ENCODE measurements at regions not wholly inside any gene's neighbourhood (a gene's known extent, or its start where the extent isn't known, plus 50 kb on each side); places are given as distances from the start of the nearest gene placed in this dataset.

- Histone ChIP-seq H3K4me1 (ENCODE audit: control insufficient read depth, insufficient read depth, low read length) (no peaks in the 10 kb centered on the region), H3K36me3 (ENCODE audit: control insufficient read depth, insufficient read depth, low read length) (no peaks in the 10 kb centered on the region), H3K9ac (ENCODE audit: low read depth, low read length) (no peak overlapping the region), H3K27me3 (ENCODE audit: control insufficient read depth, insufficient read depth, low read length) (no peaks in the 10 kb centered on the region), H3K4me3 (ENCODE audit: low read depth, low read length) (no peak overlapping the region), H3K9me3 (ENCODE audit: control insufficient read depth, insufficient read depth, low read length) (no peaks in the 10 kb centered on the region)
These were observed 182.5 kb downstream of the PHETA1 start for GRCh38 chr12:111186347-111186746.

GRCh38 chr12:111185889-111186227 is 183.0 kb downstream of the PHETA1 start:
- Histone ChIP-seq H3K9me3 (ENCODE audit: control insufficient read depth, insufficient read depth, low read length) (no peaks in the 10 kb centered on the region), H3K36me3 (ENCODE audit: control insufficient read depth, insufficient read depth, low read length) (no peaks in the 10 kb centered on the region), H3K4me1 (ENCODE audit: control insufficient read depth, insufficient read depth, low read length) (no peaks in the 10 kb centered on the region), H3K9ac (ENCODE audit: low read depth, low read length) (peak overlapping the region; percentile 24), H3K27me3 (ENCODE audit: control insufficient read depth, insufficient read depth, low read length) (no peaks in the 10 kb centered on the region), H3K4me3 (ENCODE audit: low read depth, low read length) (no peak overlapping the region)

GRCh38 chr12:111185206-111185888 is 183.5 kb downstream of the PHETA1 start:
- Histone ChIP-seq H3K27me3 (ENCODE audit: control insufficient read depth, insufficient read depth, low read length) (no peaks in the 10 kb centered on the region), H3K9me3 (ENCODE audit: control insufficient read depth, insufficient read depth, low read length) (no peaks in the 10 kb centered on the region), H3K9ac (ENCODE audit: low read depth, low read length) (peak overlapping the region; percentile 24), H3K36me3 (ENCODE audit: control insufficient read depth, insufficient read depth, low read length) (no peaks in the 10 kb centered on the region), H3K4me1 (ENCODE audit: control insufficient read depth, insufficient read depth, low read length) (no peaks in the 10 kb centered on the region), H3K4me3 (ENCODE audit: low read depth, low read length) (no peak overlapping the region)

- no peaks in the 10 kb centered on the region for H3K36me3 ChIP-seq (ENCODE audit: control insufficient read depth, insufficient read depth, low read length)
- H3K4me1 ChIP-seq (ENCODE audit: control insufficient read depth, insufficient read depth, low read length), result no peaks in the 10 kb centered on the region
- no peak overlapping the region for H3K9ac ChIP-seq (ENCODE audit: low read depth, low read length)
- no peaks in the 10 kb centered on the region for H3K27me3 ChIP-seq (ENCODE audit: control insufficient read depth, insufficient read depth, low read length)
- H3K9me3 ChIP-seq (ENCODE audit: control insufficient read depth, insufficient read depth, low read length), result no peaks in the 10 kb centered on the region
- no peak overlapping the region for H3K4me3 ChIP-seq (ENCODE audit: low read depth, low read length)
These were observed 184.7 kb downstream of the PHETA1 start for GRCh38 chr12:111184161-111184560.

DNA sequence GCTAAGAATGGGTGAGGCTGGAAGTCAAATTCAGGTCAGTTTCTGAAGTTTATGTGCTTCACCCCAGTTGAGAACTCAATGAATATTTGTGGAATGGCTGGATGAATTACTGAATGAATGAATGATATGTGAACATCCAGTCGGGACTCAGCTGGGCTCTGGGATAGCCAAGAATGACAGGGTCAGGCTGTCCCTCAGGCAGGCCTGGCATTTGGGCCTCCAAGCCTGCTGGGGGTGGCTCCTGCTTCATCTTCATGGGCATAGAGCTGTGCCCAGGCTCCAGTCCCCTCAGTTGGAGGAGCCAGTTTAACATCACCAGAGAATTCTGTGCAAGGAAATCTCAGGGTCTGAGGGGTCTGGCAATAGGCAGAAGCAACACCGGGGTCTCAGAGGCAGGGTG is 185.8 kb downstream of the PHETA1 start:
- Histone ChIP-seq H3K9ac (ENCODE audit: low read depth, low read length) (no peak overlapping the region), H3K9me3 (ENCODE audit: control insufficient read depth, insufficient read depth, low read length) (no peaks in the 10 kb centered on the region), H3K36me3 (ENCODE audit: control insufficient read depth, insufficient read depth, low read length) (no peaks in the 10 kb centered on the region), H3K27me3 (ENCODE audit: control insufficient read depth, insufficient read depth, low read length) (no peaks in the 10 kb centered on the region), H3K4me3 (ENCODE audit: low read depth, low read length) (no peak overlapping the region), H3K4me1 (ENCODE audit: control insufficient read depth, insufficient read depth, low read length) (no peaks in the 10 kb centered on the region)

DNA sequence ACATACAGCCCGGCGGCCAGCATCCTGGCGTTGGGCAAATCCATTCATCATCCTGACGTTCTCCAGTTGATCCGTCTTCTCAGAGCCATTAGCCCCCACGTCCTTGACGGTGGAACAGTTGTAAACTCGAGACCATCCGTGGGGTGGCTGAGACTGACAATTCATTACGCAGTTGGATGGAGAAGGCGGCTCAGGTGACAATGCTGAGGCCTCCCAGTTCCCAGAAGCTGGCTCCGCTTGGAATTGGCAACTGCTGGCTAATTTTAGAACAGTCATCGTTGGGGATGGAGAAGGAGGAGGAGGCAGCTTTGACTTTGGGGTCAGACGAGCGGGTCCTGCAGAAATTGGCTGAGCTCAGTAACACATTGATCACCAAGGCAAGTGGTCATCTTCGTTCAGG is 186.5 kb downstream of the PHETA1 start:
- no peaks in the 10 kb centered on the region for H3K36me3 ChIP-seq (ENCODE audit: control insufficient read depth, insufficient read depth, low read length)
- H3K4me1 ChIP-seq (ENCODE audit: control insufficient read depth, insufficient read depth, low read length), result no peaks in the 10 kb centered on the region
- H3K9me3 ChIP-seq (ENCODE audit: control insufficient read depth, insufficient read depth, low read length), result no peaks in the 10 kb centered on the region
- no peaks in the 10 kb centered on the region for H3K27me3 ChIP-seq (ENCODE audit: control insufficient read depth, insufficient read depth, low read length)
- no peak overlapping the region for H3K4me3 ChIP-seq (ENCODE audit: low read depth, low read length)
- H3K9ac ChIP-seq (ENCODE audit: low read depth, low read length), result no peak overlapping the region

GRCh38 chr12:111181143-111181726 is 187.7 kb downstream of the PHETA1 start:
- Histone ChIP-seq H3K4me1 (ENCODE audit: control insufficient read depth, insufficient read depth, low read length) (no peaks in the 10 kb centered on the region), H3K9ac (ENCODE audit: low read depth, low read length) (no peak overlapping the region), H3K27me3 (ENCODE audit: control insufficient read depth, insufficient read depth, low read length) (no peaks in the 10 kb centered on the region), H3K4me3 (ENCODE audit: low read depth, low read length) (no peak overlapping the region), H3K36me3 (ENCODE audit: control insufficient read depth, insufficient read depth, low read length) (no peaks in the 10 kb centered on the region), H3K9me3 (ENCODE audit: control insufficient read depth, insufficient read depth, low read length) (no peaks in the 10 kb centered on the region)

GRCh38 chr12:111180426-111181142 is 188.3 kb downstream of the PHETA1 start:
- no peaks in the 10 kb centered on the region for H3K27me3 ChIP-seq (ENCODE audit: control insufficient read depth, insufficient read depth, low read length)
- H3K9me3 ChIP-seq (ENCODE audit: control insufficient read depth, insufficient read depth, low read length), result no peaks in the 10 kb centered on the region
- no peak overlapping the region for H3K9ac ChIP-seq (ENCODE audit: low read depth, low read length)
- no peaks in the 10 kb centered on the region for H3K36me3 ChIP-seq (ENCODE audit: control insufficient read depth, insufficient read depth, low read length)
- H3K4me1 ChIP-seq (ENCODE audit: control insufficient read depth, insufficient read depth, low read length), result no peaks in the 10 kb centered on the region
- no peak overlapping the region for H3K4me3 ChIP-seq (ENCODE audit: low read depth, low read length)

- Histone ChIP-seq H3K4me3 (ENCODE audit: low read depth, low read length) (no peak overlapping the region), H3K36me3 (ENCODE audit: control insufficient read depth, insufficient read depth, low read length) (no peaks in the 10 kb centered on the region), H3K4me1 (ENCODE audit: control insufficient read depth, insufficient read depth, low read length) (no peaks in the 10 kb centered on the region), H3K9ac (ENCODE audit: low read depth, low read length) (no peak overlapping the region), H3K27me3 (ENCODE audit: control insufficient read depth, insufficient read depth, low read length) (no peaks in the 10 kb centered on the region), H3K9me3 (ENCODE audit: control insufficient read depth, insufficient read depth, low read length) (no peaks in the 10 kb centered on the region)
These were observed 190.5 kb downstream of the PHETA1 start for GRCh38 chr12:111178181-111179081.

DNA sequence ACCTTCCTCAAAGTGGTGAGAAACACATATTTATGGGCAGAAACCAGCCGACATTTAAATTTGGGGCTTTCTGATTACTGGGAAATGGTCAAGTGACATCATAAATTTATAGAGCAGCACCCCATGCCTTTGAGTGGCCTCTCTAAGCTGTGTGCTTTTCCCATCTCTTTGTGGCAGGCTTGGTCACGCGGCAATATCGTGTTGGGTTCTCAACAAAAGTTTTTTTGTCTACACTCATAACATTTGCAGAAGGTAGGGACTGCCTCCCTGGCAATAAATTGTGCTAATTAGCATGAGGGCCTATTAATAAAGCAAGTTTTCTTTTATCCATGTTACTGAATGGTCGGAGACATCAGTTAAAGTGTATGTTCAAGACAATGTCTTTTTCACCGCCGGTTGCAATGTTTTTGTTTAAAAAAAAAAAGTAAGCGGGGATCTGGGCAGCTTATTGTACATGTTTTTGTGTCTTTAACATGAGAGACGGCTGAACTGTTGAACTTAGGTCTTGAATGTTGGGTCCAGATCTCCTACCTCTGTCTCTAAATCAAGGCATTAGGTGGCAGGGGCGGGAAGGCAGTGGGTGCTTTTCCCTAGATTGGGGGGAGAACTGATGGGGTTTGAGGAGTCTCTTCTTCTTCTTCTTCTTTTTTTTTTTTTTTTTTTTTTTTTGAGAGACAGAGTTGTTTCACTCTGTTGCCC is 193.3 kb downstream of the PHETA1 start:
- Histone ChIP-seq H3K4me1 (ENCODE audit: control insufficient read depth, insufficient read depth, low read length) (no peaks in the 10 kb centered on the region), H3K27me3 (ENCODE audit: control insufficient read depth, insufficient read depth, low read length) (no peaks in the 10 kb centered on the region)

GRCh38 chr12:111174961-111175345 is 193.9 kb downstream of the PHETA1 start:
- no peaks in the 10 kb centered on the region for H3K36me3 ChIP-seq (ENCODE audit: control insufficient read depth, insufficient read depth, low read length)
- no peak overlapping the region for H3K9ac ChIP-seq (ENCODE audit: low read depth, low read length)
- no peak overlapping the region for H3K4me3 ChIP-seq (ENCODE audit: low read depth, low read length)
- H3K27me3 ChIP-seq (ENCODE audit: control insufficient read depth, insufficient read depth, low read length), result no peaks in the 10 kb centered on the region
- no peaks in the 10 kb centered on the region for H3K4me1 ChIP-seq (ENCODE audit: control insufficient read depth, insufficient read depth, low read length)
- no peaks in the 10 kb centered on the region for H3K9me3 ChIP-seq (ENCODE audit: control insufficient read depth, insufficient read depth, low read length)

More for the DNA sequence above, 193.3 kb downstream of the PHETA1 start:
- H3K36me3 ChIP-seq (ENCODE audit: control insufficient read depth, insufficient read depth, low read length), result no peaks in the 10 kb centered on the region
- no peak overlapping the region for H3K9ac ChIP-seq (ENCODE audit: low read depth, low read length)
- H3K4me3 ChIP-seq (ENCODE audit: low read depth, low read length), result no peak overlapping the region
- no peaks in the 10 kb centered on the region for H3K9me3 ChIP-seq (ENCODE audit: control insufficient read depth, insufficient read depth, low read length)

Data from iPS-15b (cell line).